Heart left ventricle (tissue), 16 donors: ENCODE measurements at regions not wholly inside any gene's neighbourhood (a gene's known extent, or its start where the extent isn't known, plus 50 kb on each side); places are given as distances from the start of the nearest gene placed in this dataset.

Experiments used
- ATAC-seq, 4 donors: fragments of 200-7000 bp; cut with Tn5 transposase; one replicate each; pipeline ENCODE4 v1.9.1; 2020 to 2022; ENCODE audit warnings: moderate library complexity in 4 of 4, mild to moderate bottlenecking in 3 of 4, moderate number of reproducible peaks in 1 of 4
- DNase-seq, 5 donors: peaks; one replicate each; pipeline ENCODE4 v3.0.0-alpha.2; 2020
- H3K27ac ChIP-seq, 12 donors: fragments of 200-600 bp; sonication (generic) in 4 of 12; one replicate each; pipeline versions ENCODE4 v1.5.0 to v1.8.0; 2016 to 2022; ENCODE audit warnings: mild to moderate bottlenecking in 2 of 12
- H3K27me3 ChIP-seq, 9 donors: fragments of 200-600 bp; sonication (generic) in 2 of 9; one replicate each; pipeline versions ENCODE4 v1.5.1 to v1.8.0; 2016 to 2022; ENCODE audit warnings: mild to moderate bottlenecking in 3 of 9
- H3K36me3 ChIP-seq, 9 donors: fragments of 200-600 bp; sonication (generic) in 2 of 9; one replicate each; pipeline versions ENCODE4 v1.5.0 to v1.8.0; 2018 to 2022; ENCODE audit warnings: mild to moderate bottlenecking in 2 of 9
- H3K4me1 ChIP-seq, 12 donors: fragments of 200-600 bp; sonication (generic) in 4 of 12; one replicate each; pipeline versions ENCODE4 v1.5.0 to v1.8.0; 2016 to 2022; ENCODE audit warnings: mild to moderate bottlenecking in 3 of 12
- H3K4me3 ChIP-seq, 12 donors: fragments of 200-600 bp; sonication (generic) in 4 of 12; one replicate each; pipeline versions ENCODE4 v1.5.0 to v1.8.0; 2017 to 2022; ENCODE audit warnings: mild to moderate bottlenecking in 9 of 12, moderate library complexity in 4 of 12
- H3K9me3 ChIP-seq, 12 donors: fragments of 200-600 bp; sonication (generic) in 4 of 12; one replicate each; pipeline versions ENCODE4 v1.5.0 to v1.8.0; 2016 to 2022; ENCODE audit warnings: mild to moderate bottlenecking in 1 of 12
- CTCF ChIP-seq, 12 donors: fragments of 200-600 bp; sonication (generic) in 4 of 12; IDR thresholded peaks; one replicate each; pipeline versions ENCODE4 v1.5.0 to v1.8.0; 2018 to 2022; ENCODE audit warnings: antibody characterized with exemption in 12 of 12, mild to moderate bottlenecking in 5 of 12
- POLR2A ChIP-seq, 2 donors: fragments of 450-650 bp; IDR thresholded peaks; one replicate each; pipeline ENCODE4 v1.6.1; 2017; ENCODE audit warnings: antibody characterized with exemption in 2 of 2, mild to moderate bottlenecking in 2 of 2, moderate library complexity in 2 of 2
- WGBS, 4 donors: extraction: QIAGEN DNeasy Blood & Tissue Kit in 2 of 4; methylation state at CpG; one replicate each; pipeline versions ENCODE4 v1.1.5 to v1.1.7; 2013 to 2018; 5-methylcytosine and 5-hydroxymethylcytosine counted together
- intact Hi-C, 10 donors: fragments of 100-400 bp; cut with DNase I; formaldehyde crosslinking; loops; one replicate each; pipeline versions ENCODE4 v1.11.1 to v1.14.2; 2022
- donor health status: ischemic (EF 13 %, LVEDD 7.1; RV severe dilation, severe dysfunction).
- donor health status: healthy with polysubstance abuse.
- donor health status: DM: no; HTN: yes; CAD: no.
- donor health status: DM: no; HTN: no; CAD: no.
- donor health status: ischemic (EF 25% LVEDD 6.9; RV normal size, moderate dysfunction).
- donor health status: ischemic (EF 25% LVEDD 5.7; RV mildly dilated, moderate dysfunction).
- donor health status: healthy.
- donor health status: DM: yes; HTN: yes; CAD: no.
- donor health status: ischemic (EF 35%, LVEDD 5.7; RV mildly dilated, moderate dysfunction).
- donor health status: nonischemic (EF 11% LVEDD 7.7; RV severe dilation, severe dysfunction).
- donor health status: DM: yes; HTN: yes; CAD: no.
- donor health status: PGD.
- donor health status: ischemic (EF 29% LVEDD 5.4; RV normal size, mild dysfunction).
- donor health status: nonischemic (EF 23%, LVEDD 6.1; RV moderate dilation, normal function).

GRCh38 chr4:30181918-30182317, 538.3 kb upstream of the PCDH7 start:
- no peaks in the 10 kb centered on the region for H3K4me1 ChIP-seq
- H3K27me3 ChIP-seq = no peaks in the 10 kb centered on the region
- no peak overlapping the region for H3K4me3 ChIP-seq
- TF ChIP-seq POLR2A (IDR thresholded peaks at IDR 0.05) (no peak), CTCF (IDR thresholded peaks at IDR 0.05) (no peak)
- H3K27ac ChIP-seq = no peak overlapping the region
- intact Hi-C loops = no loop called here
- WGBS, 4 donors = 78 to 83% (median 80%) methylated on average over 2 of the region's 2 CpGs
- DNase-seq = no peak
- peaks cover 0 to 5% (median 0%) of the 10 kb centered on the region in 12 donors for H3K9me3 ChIP-seq
- no peaks in the 10 kb centered on the region for H3K36me3 ChIP-seq
- no peak for ATAC-seq

DNA sequence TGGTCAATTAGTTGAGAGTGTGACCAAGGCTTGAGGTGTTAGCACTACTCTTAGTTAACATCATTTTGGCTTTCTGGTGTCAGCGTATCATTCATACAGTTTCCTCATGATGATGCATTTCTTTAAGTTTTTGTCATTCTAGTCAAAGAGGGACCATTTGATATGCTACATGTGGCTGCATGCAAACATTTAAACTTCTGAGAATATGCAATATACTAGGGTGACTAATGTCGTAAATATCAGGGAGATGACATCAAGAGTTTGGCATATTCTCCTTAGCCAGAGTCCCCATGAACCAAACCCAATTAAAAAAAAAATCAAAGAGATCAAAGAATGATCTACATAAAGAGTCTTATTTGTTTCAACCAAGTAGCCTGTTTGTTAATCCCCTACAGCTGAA, 537.4 kb upstream of the PCDH7 start:
- no peak for TF ChIP-seq CTCF (IDR thresholded peaks at IDR 0.05)
- ATAC-seq (no peak), DNase-seq (no peak)
- WGBS, 4 donors = 85 to 93% (median 90%) methylated on average over 2 of the region's 2 CpGs
- no peaks in the 10 kb centered on the region for H3K4me1 ChIP-seq
- H3K36me3 ChIP-seq = no peaks in the 10 kb centered on the region
- H3K27ac ChIP-seq = no peak overlapping the region
- intact Hi-C loops = no loop called here
- no peak overlapping the region for H3K4me3 ChIP-seq
- H3K27me3 ChIP-seq = no peaks in the 10 kb centered on the region
- H3K9me3 ChIP-seq = peaks cover 0 to 5% (median 0%) of the 10 kb centered on the region in 12 donors

DNA sequence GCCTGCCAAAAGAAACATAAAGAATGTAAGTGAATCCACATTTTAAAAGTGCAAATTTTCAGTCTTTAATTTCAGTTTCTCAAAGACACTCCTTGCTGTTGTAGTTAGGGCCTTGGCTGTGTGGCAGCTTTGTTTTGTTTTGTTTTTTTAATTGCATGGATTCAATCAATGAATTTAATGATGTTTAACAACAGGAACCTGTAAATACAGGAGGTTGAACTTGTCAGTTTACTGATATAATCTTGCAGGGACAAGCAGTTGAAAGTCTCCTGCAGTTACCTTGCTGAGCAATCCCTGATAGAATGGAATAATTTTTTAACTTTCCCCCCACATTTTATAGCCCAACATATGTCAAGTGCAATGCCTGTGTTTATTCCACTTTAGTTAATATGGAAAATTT, 528.3 kb upstream of the PCDH7 start:
- Histone ChIP-seq H3K4me3 (no peak overlapping the region), H3K36me3 (no peaks in the 10 kb centered on the region)
- TF ChIP-seq POLR2A (IDR thresholded peaks at IDR 0.05) (no peak), CTCF (IDR thresholded peaks at IDR 0.05) (no peak)

DNA sequence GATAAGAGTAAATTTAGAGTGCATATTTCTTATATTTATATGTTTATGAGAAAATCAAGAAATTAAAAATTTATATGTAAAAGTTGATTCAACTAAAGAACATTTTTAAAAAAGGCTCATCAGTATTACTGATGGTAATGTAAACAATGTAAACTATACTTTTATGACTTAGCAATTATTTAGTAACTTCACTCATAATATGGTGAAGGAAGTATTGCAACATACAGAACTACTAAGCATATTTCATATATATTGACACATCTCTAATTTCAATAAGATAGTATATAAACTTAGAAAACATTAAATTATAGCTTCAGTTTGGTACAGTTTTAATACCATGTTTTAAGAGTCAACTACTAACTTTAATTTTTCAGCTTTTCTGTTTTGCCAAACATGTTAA, 512.8 kb upstream of the PCDH7 start:
- no peaks in the 10 kb centered on the region for H3K27me3 ChIP-seq
- TF ChIP-seq POLR2A (IDR thresholded peaks at IDR 0.05) (no peak), CTCF (IDR thresholded peaks at IDR 0.05) (no peak)
- no peak overlapping the region for H3K4me3 ChIP-seq
- intact Hi-C loops = no loop called here
- no peaks in the 10 kb centered on the region for H3K36me3 ChIP-seq
- H3K27ac ChIP-seq = no peak overlapping the region
- DNase-seq (no peak), ATAC-seq (no peak)
- H3K4me1 ChIP-seq = no peaks in the 10 kb centered on the region
- peaks cover 0 to 26% (median 7%) of the 10 kb centered on the region in 12 donors for H3K9me3 ChIP-seq

More for the DNA sequence above, 528.3 kb upstream of the PCDH7 start:
- H3K4me1 ChIP-seq = no peaks in the 10 kb centered on the region
- ATAC-seq (no peak), DNase-seq (no peak)
- H3K27me3 ChIP-seq = no peaks in the 10 kb centered on the region
- intact Hi-C loops = no loop called here
- H3K9me3 ChIP-seq = peaks cover 0 to 6% (median 0%) of the 10 kb centered on the region in 12 donors
- H3K27ac ChIP-seq = no peak overlapping the region
